HCT116 (cell line): ENCODE measurements at regions not wholly inside any gene's neighbourhood (a gene's known extent, or its start where the extent isn't known, plus 50 kb on each side); places are given as distances from the start of the nearest gene placed in this dataset.

ENCODE experiments used
- ATAC-seq: fragments of 200-7000 bp; cut with Tn5 transposase; 2 replicates; pipeline ENCODE4 v1.9.1; 2020; ENCODE audit warnings: mild to moderate bottlenecking, moderate library complexity
- BruUV-seq: library from RNA; stranded (reverse); fragments of 400-500 nt; replicated peaks from 2 replicates; lab custom pipeline; 2021; lab: Mats Ljungman, UMichigan
- CTCF ChIA-PET: fragments of 300-600 bp; sonication (Branson Sonifier 250); formaldehyde crosslinking; loops from one replicate; lab custom pipeline; 2021; ENCODE audit warnings: antibody characterized with exemption; lab: Charles Lee
- POLR2A ChIA-PET: fragments of 300-600, 350-600 bp; sonication (Branson Sonifier 250); formaldehyde crosslinking; loops from one replicate; lab custom pipeline; 2021; ENCODE audit warnings: antibody characterized with exemption; lab: Charles Lee
- RAD21 ChIA-PET, 2 experiments: fragments of 300-600 bp; sonication (Branson Sonifier 250); formaldehyde crosslinking; loops; one replicate each; lab custom pipeline; 2023; ENCODE audit warnings: low total read pairs in 2 of 2; ENCODE audit not compliant: uncharacterized antibody in 2 of 2, unreplicated experiment in 2 of 2, low non-redundant PET in 1 of 2; lab: Charles Lee
- DNase-seq: peaks from one replicate; pipeline ENCODE4 v3.0.0-alpha.2; 2010; ENCODE audit warnings: low read depth, low spot score
- H2AFZ ChIP-seq: fragments of 200-600 bp; shearing (Covaris generic), sonication (generic); 2 replicates; pipeline ENCODE4 v1.6.1; 2017; ENCODE audit warnings: low read depth, mixed run types, mixed read lengths, antibody characterized with exemption, low read length; ENCODE audit not compliant: poor library complexity, severe bottlenecking
- H3K27ac ChIP-seq: 2 replicates; pipeline ENCODE4 v1.5.1; 2012; ENCODE audit warnings: low read depth, low read length
- H3K27me3 ChIP-seq: fragments of 200-600 bp; sonication (generic); 2 replicates; pipeline ENCODE4 v1.6.1; 2016; ENCODE audit warnings: mixed run types, low read length, mixed read lengths; ENCODE audit not compliant: insufficient read depth
- H3K36me3 ChIP-seq, 2 experiments: fragments of 200-500 bp in 1 of 2; fragments of 200-600 bp in 1 of 2; sonication (Bioruptor generic) in 1 of 2; sonication (generic) in 1 of 2; 2 replicates each; pipeline versions ENCODE4 v1.5.1 to v1.6.1; 2014 to 2016; ENCODE audit warnings: low read length in 2 of 2, inconsistent platforms in 1 of 2, mixed read lengths in 1 of 2, mixed run types in 1 of 2; ENCODE audit not compliant: insufficient read depth in 2 of 2, control insufficient read depth in 1 of 2
- H3K4me1 ChIP-seq, 2 experiments: fragments of 200-600 bp in 1 of 2; sonication (generic) in 1 of 2; 2 replicates each; pipeline versions ENCODE4 v1.5.1 to v1.6.1; 2012 to 2017; ENCODE audit warnings: low read length in 2 of 2, inconsistent platforms in 1 of 2, mild to moderate bottlenecking in 1 of 2, mixed read lengths in 1 of 2, mixed run types in 1 of 2, moderate library complexity in 1 of 2; ENCODE audit not compliant: insufficient read depth in 2 of 2, control insufficient read depth in 1 of 2
- H3K4me2 ChIP-seq: fragments of 200-600 bp; sonication (generic); 2 replicates; pipeline ENCODE4 v1.6.1; 2017; ENCODE audit warnings: mixed run types, low read length, mixed read lengths
- H3K4me3 ChIP-seq, 2 experiments: fragments of 200-600 bp in 1 of 2; sonication (generic) in 1 of 2; replicated peaks in 1 of 2; 2 replicates each; pipeline ENCODE4 v1.5.1; 2011 to 2016; ENCODE audit warnings: low read length in 2 of 2, control low read depth in 1 of 2, low read depth in 1 of 2, mild to moderate bottlenecking in 1 of 2, mixed read lengths in 1 of 2, mixed run types in 1 of 2
- H3K79me2 ChIP-seq: fragments of 200-600 bp; sonication (generic); 2 replicates; pipeline ENCODE4 v1.6.1; 2017; ENCODE audit warnings: mild to moderate bottlenecking, mixed run types, low read length, moderate library complexity, mixed read lengths; ENCODE audit not compliant: insufficient read depth
- H3K9ac ChIP-seq: fragments of 200-600 bp; sonication (generic); 2 replicates; pipeline ENCODE4 v1.6.1; 2016; ENCODE audit warnings: low read length, mixed read lengths
- H3K9me2 ChIP-seq: fragments of 200-600 bp; sonication (generic), shearing (Covaris generic); 2 replicates; pipeline ENCODE4 v1.6.1; 2017; ENCODE audit warnings: mixed run types, mild to moderate bottlenecking, moderate library complexity; ENCODE audit not compliant: insufficient read depth
- H3K9me3 ChIP-seq, 2 experiments: fragments of 200-500 bp in 1 of 2; fragments of 200-600 bp in 1 of 2; sonication (Bioruptor generic) in 1 of 2; sonication (generic) in 1 of 2; 2 replicates each; pipeline ENCODE4 v1.6.1; 2014 to 2017; ENCODE audit warnings: low read length in 2 of 2, mixed read lengths in 2 of 2, inconsistent platforms in 1 of 2, low read depth in 1 of 2, mild to moderate bottlenecking in 1 of 2, mixed run types in 1 of 2, moderate library complexity in 1 of 2; ENCODE audit not compliant: control insufficient read depth in 1 of 2, insufficient read depth in 1 of 2
- H4K20me1 ChIP-seq: fragments of 200-600 bp; sonication (generic), shearing (Covaris generic); 2 replicates; pipeline ENCODE4 v1.6.1; 2017; ENCODE audit warnings: mixed run types, mild to moderate bottlenecking, moderate library complexity; ENCODE audit not compliant: insufficient read depth
- CEBPB ChIP-seq: IDR thresholded peaks from 2 replicates; pipeline ENCODE4 v1.6.1; 2012; ENCODE audit warnings: low read depth
- EGR1 ChIP-seq: IDR thresholded peaks from 2 replicates; pipeline ENCODE4 v1.6.1; 2012; ENCODE audit warnings: low read depth
- ELF1 ChIP-seq: IDR thresholded peaks from 2 replicates; pipeline ENCODE4 v1.6.1; 2012; ENCODE audit warnings: low read depth, borderline replicate concordance
- EZH2 ChIP-seq: fragments of 200-600 bp; sonication (generic); IDR thresholded peaks from 2 replicates; pipeline ENCODE4 v1.6.1; 2017; ENCODE audit warnings: antibody characterized with exemption, mixed run types
- EZH2phosphoT487 ChIP-seq: fragments of 200-600 bp; IDR thresholded peaks from 2 replicates; pipeline ENCODE4 v1.6.1; 2018; ENCODE audit warnings: antibody characterized with exemption, borderline replicate concordance
- POLR2A ChIP-seq: IDR thresholded peaks from 2 replicates; pipeline ENCODE4 v1.7.0; 2011; ENCODE audit warnings: borderline replicate concordance; ENCODE audit not compliant: insufficient read depth, insufficient read length; ENCODE audit errors: extremely low read depth
- POLR2AphosphoS5 ChIP-seq: IDR thresholded peaks from 2 replicates; pipeline ENCODE4 v1.6.1; 2011; ENCODE audit warnings: mild to moderate bottlenecking, low read depth, low read length, moderate library complexity
- RAD21 ChIP-seq: IDR thresholded peaks from 2 replicates; pipeline ENCODE4 v1.6.1; 2012; ENCODE audit warnings: low read depth, mild to moderate bottlenecking
- SIN3A ChIP-seq: IDR thresholded peaks from 2 replicates; pipeline ENCODE4 v1.6.1; 2012; ENCODE audit warnings: low read depth
- SP1 ChIP-seq: IDR thresholded peaks from 2 replicates; pipeline ENCODE4 v1.6.1; 2012; ENCODE audit warnings: low read depth
- SRF ChIP-seq: IDR thresholded peaks from 2 replicates; pipeline ENCODE4 v1.6.1; 2012; ENCODE audit warnings: low read depth
- TCF7L2 ChIP-seq: IDR thresholded peaks from 2 replicates; pipeline ENCODE4 v1.7.0; 2011; ENCODE audit warnings: borderline replicate concordance, inconsistent platforms; ENCODE audit not compliant: insufficient read depth, insufficient read length; ENCODE audit errors: extremely low read depth
- YY1 ChIP-seq: IDR thresholded peaks from 2 replicates; pipeline ENCODE4 v1.6.1; 2011; ENCODE audit warnings: low read length, low read depth, moderate library complexity, mild to moderate bottlenecking; ENCODE audit not compliant: insufficient replicate concordance; ENCODE audit errors: extremely low read depth
- ZBTB33 ChIP-seq: IDR thresholded peaks from 2 replicates; pipeline ENCODE4 v1.6.1; 2011; ENCODE audit warnings: mild to moderate bottlenecking, low read length, moderate library complexity; ENCODE audit not compliant: insufficient replicate concordance; ENCODE audit errors: extremely low read depth
- intact Hi-C: fragments of 100-400 bp; cut with micrococcal nuclease; formaldehyde crosslinking; loops from 2 replicates; pipeline ENCODE4 v1.10.0; 2022
- TF ChIP-seq, protein P1 (sequence below), 3 experiments: fragments of 200-600 bp in 1 of 3; sonication (generic) in 1 of 3; IDR thresholded peaks in 2 of 3; conservative IDR thresholded peaks in 1 of 3; 2 replicates each; pipeline ENCODE4 v1.5.1; 2012 to 2017; ENCODE audit warnings: low read depth in 2 of 3, low read length in 2 of 3, antibody characterized with exemption in 1 of 3, borderline replicate concordance in 1 of 3, control low read depth in 1 of 3, mild to moderate bottlenecking in 1 of 3, mixed read lengths in 1 of 3, mixed run types in 1 of 3, moderate library complexity in 1 of 3; ENCODE audit not compliant: insufficient read depth in 1 of 3
- TF ChIP-seq, protein P2 (sequence below): IDR thresholded peaks from 2 replicates; pipeline ENCODE4 v1.6.1; 2012

DNA sequence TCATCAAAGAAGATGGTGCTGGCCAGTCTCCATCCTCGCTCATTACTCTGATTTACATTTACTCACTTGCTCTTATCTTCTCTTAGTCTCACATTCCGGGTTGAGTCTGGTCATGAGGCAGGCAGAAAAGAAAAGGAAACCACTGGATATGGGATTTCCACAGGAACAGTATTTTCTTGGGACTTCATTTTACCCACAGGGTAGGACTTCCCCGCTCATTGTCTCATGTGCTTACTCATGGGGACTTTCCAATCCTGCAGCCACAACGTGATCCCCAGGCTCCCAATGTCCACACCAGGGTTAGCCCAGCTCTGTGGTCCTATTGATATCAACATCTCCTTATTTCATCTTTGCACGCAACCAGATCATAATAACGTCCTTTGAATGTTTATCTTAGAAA lies 373.8 kb downstream of the TMEM182 start:
- intact Hi-C loops = no loop called here
- Histone ChIP-seq H3K4me2 (no peak overlapping the region), H3K9me2 (no peaks in the 10 kb centered on the region), H3K79me2 (no peaks in the 10 kb centered on the region)
- no peak for ATAC-seq
- RAD21 ChIA-PET = no interaction called here
- CTCF ChIA-PET = no interaction called here
- no peak for TF ChIP-seq POLR2AphosphoS5
- TF ChIP-seq, all 23 proteins: peak for 0
- Histone ChIP-seq H4K20me1 (no peaks in the 10 kb centered on the region; the same call in 1 of the 2 replicates), H3K4me3 (no peak overlapping the region), H2AFZ (no peak overlapping the region), H3K4me1 (no peaks in the 10 kb centered on the region), H3K9ac (no peak overlapping the region), H3K36me3 (no peaks in the 10 kb centered on the region), H3K9me3 (no peaks in the 10 kb centered on the region; a peak in 1 of 4 replicates), H3K27me3 (no peaks in the 10 kb centered on the region), H3K27ac (no peak overlapping the region)
- POLR2A ChIA-PET = no interaction called here
- no peak for DNase-seq
- BruUV-seq = no TSS peak

DNA sequence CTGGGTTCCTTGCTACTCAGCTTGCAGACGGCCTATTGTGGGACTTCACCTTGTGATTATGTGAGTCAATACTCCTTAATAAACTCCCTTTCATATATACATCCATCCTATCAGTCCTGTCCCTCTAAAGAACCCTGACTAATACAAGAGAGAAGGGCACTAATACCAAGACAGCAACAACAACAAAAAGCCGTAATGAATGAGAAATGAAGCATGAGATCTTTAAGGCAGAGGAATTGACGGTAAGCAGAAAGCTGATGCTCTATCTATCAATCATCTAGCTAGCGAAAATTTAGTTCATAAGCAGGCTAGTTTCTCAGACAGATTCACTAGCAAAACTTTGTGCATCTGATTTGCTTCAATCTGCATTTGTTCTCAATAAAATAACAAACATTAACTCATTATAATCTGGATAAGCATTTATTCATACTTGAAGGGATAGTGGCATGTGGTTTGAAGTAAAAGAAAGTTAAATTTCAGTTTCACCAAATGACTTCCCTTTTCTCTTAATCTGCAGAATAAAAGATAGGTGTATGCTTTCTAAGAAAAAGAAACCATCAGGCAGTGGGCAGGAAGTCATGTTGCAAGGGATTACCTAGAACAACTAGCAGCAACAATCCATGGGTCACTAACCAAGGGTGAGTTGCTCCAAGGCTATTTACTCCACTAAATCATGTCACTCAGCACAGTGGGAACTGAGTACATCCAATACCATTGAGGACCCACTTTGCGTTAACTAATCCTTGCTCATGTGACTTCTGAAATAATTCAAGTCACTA lies 376.5 kb downstream of the TMEM182 start:
- Histone ChIP-seq H3K36me3 (no peaks in the 10 kb centered on the region), H3K4me2 (no peak overlapping the region), H3K9me3 (no peaks in the 10 kb centered on the region; a peak in 1 of 4 replicates), H3K27me3 (no peaks in the 10 kb centered on the region), H3K79me2 (no peaks in the 10 kb centered on the region), H4K20me1 (no peaks in the 10 kb centered on the region; the same call in 1 of the 2 replicates), H3K4me1 (no peaks in the 10 kb centered on the region), H2AFZ (no peak overlapping the region), H3K4me3 (no peak overlapping the region), H3K27ac (no peak overlapping the region), H3K9me2 (no peaks in the 10 kb centered on the region), H3K9ac (no peak overlapping the region)
- ATAC-seq = no peak
- POLR2A ChIA-PET = no interaction called here
- intact Hi-C loops = no loop called here
- CTCF ChIA-PET = no interaction called here
- DNase-seq = no peak
- no TSS peak for BruUV-seq
- RAD21 ChIA-PET = no interaction called here
- TF ChIP-seq CEBPB (no peak), SRF (no peak), EZH2phosphoT487 (no peak), YY1 (no peak), SP1 (no peak), ZBTB33 (no peak), POLR2A (no peak), TCF7L2 (no peak), EGR1 (no peak), ELF1 (no peak), POLR2AphosphoS5 (no peak), SIN3A (no peak), EZH2 (no peak), RAD21 (no peak)
- TF ChIP-seq, protein P1, sequence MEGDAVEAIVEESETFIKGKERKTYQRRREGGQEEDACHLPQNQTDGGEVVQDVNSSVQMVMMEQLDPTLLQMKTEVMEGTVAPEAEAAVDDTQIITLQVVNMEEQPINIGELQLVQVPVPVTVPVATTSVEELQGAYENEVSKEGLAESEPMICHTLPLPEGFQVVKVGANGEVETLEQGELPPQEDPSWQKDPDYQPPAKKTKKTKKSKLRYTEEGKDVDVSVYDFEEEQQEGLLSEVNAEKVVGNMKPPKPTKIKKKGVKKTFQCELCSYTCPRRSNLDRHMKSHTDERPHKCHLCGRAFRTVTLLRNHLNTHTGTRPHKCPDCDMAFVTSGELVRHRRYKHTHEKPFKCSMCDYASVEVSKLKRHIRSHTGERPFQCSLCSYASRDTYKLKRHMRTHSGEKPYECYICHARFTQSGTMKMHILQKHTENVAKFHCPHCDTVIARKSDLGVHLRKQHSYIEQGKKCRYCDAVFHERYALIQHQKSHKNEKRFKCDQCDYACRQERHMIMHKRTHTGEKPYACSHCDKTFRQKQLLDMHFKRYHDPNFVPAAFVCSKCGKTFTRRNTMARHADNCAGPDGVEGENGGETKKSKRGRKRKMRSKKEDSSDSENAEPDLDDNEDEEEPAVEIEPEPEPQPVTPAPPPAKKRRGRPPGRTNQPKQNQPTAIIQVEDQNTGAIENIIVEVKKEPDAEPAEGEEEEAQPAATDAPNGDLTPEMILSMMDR (IDR thresholded peaks at IDR 0.05 in 2 of 3, conservative IDR thresholded peaks at IDR 0.05 in 1 of 3; ENCODE audit: borderline replicate concordance in 1 of 3, insufficient read depth in 1 of 3, low read depth in 2 of 3, low read length in 2 of 3) = no peak
- TF ChIP-seq, protein P2, sequence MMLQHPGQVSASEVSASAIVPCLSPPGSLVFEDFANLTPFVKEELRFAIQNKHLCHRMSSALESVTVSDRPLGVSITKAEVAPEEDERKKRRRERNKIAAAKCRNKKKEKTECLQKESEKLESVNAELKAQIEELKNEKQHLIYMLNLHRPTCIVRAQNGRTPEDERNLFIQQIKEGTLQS = no peak
